ENCODE measurements at regions not wholly inside any gene's neighbourhood (a gene's known extent, or its start where the extent isn't known, plus 50 kb on each side); places are given as distances from the start of the nearest gene placed in this dataset.
"Not testable (repeated sequence)": the region's sequence is repeated elsewhere in the genome, so short reads cannot be mapped to it uniquely, and the experiment has no call there.

GRCh38 chr4:96448315-96448872, 608.5 kb downstream of the PDHA2 start:
- Histone ChIP-seq H3K4me1 (ENCODE audit: insufficient read depth) (no peaks in the 10 kb centered on the region), H3K36me3 (ENCODE audit: insufficient read depth) (peaks cover 17% of the 10 kb centered on the region; the same call in 1 of the 2 replicates), H3K27ac (ENCODE audit: low read depth) (no peak overlapping the region), H3K9me2 (ENCODE audit: insufficient read depth) (peaks cover 12% of the 10 kb centered on the region), H3F3A (replicated peaks; ENCODE audit: low read depth) (no peaks in the 10 kb centered on the region), H2AFZ (no peak overlapping the region), H3K27me3 (ENCODE audit: insufficient read depth) (no peaks in the 10 kb centered on the region), H3K4me2 (no peak overlapping the region), H3K79me2 (replicated peaks; ENCODE audit: insufficient read depth) (no peaks in the 10 kb centered on the region), H4K20me1 (replicated peaks; ENCODE audit: insufficient read depth) (no peaks in the 10 kb centered on the region), H3K4me3 (no peak overlapping the region)
- H3K27ac Mint-ChIP-seq, result no peak overlapping the region
- H3K9me3 Mint-ChIP-seq, result peaks cover 62% of the 10 kb centered on the region
- ATAC-seq (no peak), DNase-seq (ENCODE audit: low spot score) (no peak)
- no peaks in the 10 kb centered on the region for H3K4me1 Mint-ChIP-seq
- no peak overlapping the region for H3K4me3 Mint-ChIP-seq
- peaks cover 2% of the 10 kb centered on the region for H3K27me3 Mint-ChIP-seq (ENCODE audit: insufficient read depth, low read depth, poor library complexity)
- TF ChIP-seq EZH2phosphoT487 (IDR thresholded peaks at IDR 0.05; ENCODE audit: unreplicated experiment) (no peak), ZNF331 (CRISPR knock-in tag; IDR thresholded peaks at IDR 0.05; ENCODE audit: low read depth) (no peak)
- peaks cover 52% of the 10 kb centered on the region for H3K36me3 Mint-ChIP-seq (ENCODE audit: low read depth)

GRCh38 chr4:96455045-96455720, 615.3 kb downstream of the PDHA2 start:
- no peak overlapping the region for H3K27ac Mint-ChIP-seq
- Histone ChIP-seq H3K79me2 (replicated peaks; ENCODE audit: insufficient read depth) (no peaks in the 10 kb centered on the region), H3K4me1 (ENCODE audit: insufficient read depth) (no peaks in the 10 kb centered on the region), H3K27ac (ENCODE audit: low read depth) (no peak overlapping the region), H3K36me3 (ENCODE audit: insufficient read depth) (peaks cover 3% of the 10 kb centered on the region; the same call in 1 of the 2 replicates), H3K4me2 (no peak overlapping the region), H3F3A (replicated peaks; ENCODE audit: low read depth) (no peaks in the 10 kb centered on the region), H4K20me1 (replicated peaks; ENCODE audit: insufficient read depth) (no peaks in the 10 kb centered on the region), H3K9me2 (ENCODE audit: insufficient read depth) (peaks cover 17% of the 10 kb centered on the region), H3K27me3 (ENCODE audit: insufficient read depth) (no peaks in the 10 kb centered on the region), H3K4me3 (no peak overlapping the region), H2AFZ (peak overlapping the region; percentile 69; the same call in 1 of the 2 replicates)
- ATAC-seq (no peak), DNase-seq (ENCODE audit: low spot score) (no peak)
- no peak for TF ChIP-seq STAT1 (IDR thresholded peaks at IDR 0.05; ENCODE audit: unreplicated experiment)
- no peak for TF ChIP-seq CREB1 (CRISPR knock-in tag; IDR thresholded peaks at IDR 0.05; ENCODE audit: low read depth)
- TF ChIP-seq CTCF (conservative IDR thresholded peaks at IDR 0.05; ENCODE audit: low read depth in 2 of 2), result 0 out of 4 replicates have a peak, but pooled peaks have one; percentile 9 to 18
- no peak for TF ChIP-seq REST (IDR thresholded peaks at IDR 0.05; ENCODE audit: unreplicated experiment)
- H3K4me1 Mint-ChIP-seq, result no peaks in the 10 kb centered on the region
- no peak overlapping the region for H3K4me3 Mint-ChIP-seq
- peaks cover 12% of the 10 kb centered on the region for H3K36me3 Mint-ChIP-seq (ENCODE audit: low read depth)
- no peaks in the 10 kb centered on the region for H3K27me3 Mint-ChIP-seq (ENCODE audit: insufficient read depth, low read depth, poor library complexity)
- peaks cover 20% of the 10 kb centered on the region for H3K9me3 Mint-ChIP-seq

- not testable (repeated sequence) for H3K4me1 Mint-ChIP-seq, H3K4me3 Mint-ChIP-seq
Observed at GRCh38 chr4:96458031-96458430, 618.1 kb downstream of the PDHA2 start.

More at GRCh38 chr4:96458031-96458430, 618.1 kb downstream of the PDHA2 start:
- H3K27ac ChIP-seq (ENCODE audit: low read depth); H3K27me3 ChIP-seq (ENCODE audit: insufficient read depth); H3K27ac Mint-ChIP-seq; H3K9me3 Mint-ChIP-seq; H3K36me3 ChIP-seq (ENCODE audit: insufficient read depth); H3K4me2 ChIP-seq; H4K20me1 ChIP-seq (replicated peaks; ENCODE audit: insufficient read depth); H2AFZ ChIP-seq; ATAC-seq; H3K27me3 Mint-ChIP-seq (ENCODE audit: insufficient read depth, low read depth, poor library complexity); H3K4me1 ChIP-seq (ENCODE audit: insufficient read depth); H3K9me2 ChIP-seq (ENCODE audit: insufficient read depth); H3K79me2 ChIP-seq (replicated peaks; ENCODE audit: insufficient read depth); H3K36me3 Mint-ChIP-seq (ENCODE audit: low read depth); H3F3A ChIP-seq (replicated peaks; ENCODE audit: low read depth); H3K4me3 ChIP-seq; DNase-seq (ENCODE audit: low spot score): not testable (repeated sequence)

Data from GM23338 (cell line).